GM18858 (cell line): ENCODE measurements at regions not wholly inside any gene's neighbourhood (a gene's known extent, or its start where the extent isn't known, plus 50 kb on each side); places are given as distances from the start of the nearest gene placed in this dataset.
"Not testable (repeated sequence)": the region's sequence is repeated elsewhere in the genome, so short reads cannot be mapped to it uniquely, and the experiment has no call there.

ENCODE experiments used
- ATAC-seq: cut with Tn5 transposase; IDR thresholded peaks from one replicate; pipeline ENCODE4 v1.9.1; 2021; ENCODE audit not compliant: unreplicated experiment

DNA sequence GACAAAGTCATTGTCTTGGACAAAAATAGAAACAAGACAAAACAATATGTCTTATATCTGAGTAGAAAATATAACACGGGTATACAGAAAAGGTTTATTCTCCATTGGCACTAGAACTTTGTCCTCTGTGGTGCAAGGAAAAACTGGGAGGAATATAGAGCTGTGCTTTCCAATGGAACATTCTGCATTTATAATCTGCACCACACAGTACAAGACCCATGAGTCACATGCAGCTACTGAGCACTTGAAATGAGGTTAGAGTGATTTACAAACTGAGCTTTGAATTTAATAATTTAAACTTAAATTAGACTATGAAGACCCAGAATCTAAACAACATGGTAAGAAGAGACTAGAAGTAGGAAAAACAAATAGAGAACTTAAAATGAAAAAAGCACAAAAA lies 86.1 kb downstream of the RAP2A start:
- ATAC-seq = no peak

DNA sequence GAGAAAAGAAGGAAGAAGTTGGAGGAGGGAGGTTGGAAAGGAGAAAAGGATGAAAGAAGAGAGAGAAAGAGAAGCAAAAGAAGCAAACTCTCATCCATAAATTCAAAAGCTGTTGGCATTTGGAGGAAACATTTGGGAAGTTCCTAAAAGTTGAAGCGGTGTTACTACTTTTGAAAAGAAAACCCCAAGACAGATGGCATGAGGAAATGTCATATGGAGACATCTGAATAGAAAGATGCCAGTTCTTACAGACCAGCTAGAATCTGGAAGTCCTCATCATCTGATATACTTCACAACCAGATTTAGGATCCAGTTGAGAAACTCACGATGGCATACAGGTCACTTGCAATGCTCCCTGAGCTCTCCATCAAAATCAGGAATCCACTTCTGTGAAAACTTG lies 86.9 kb downstream of the RAP2A start:
- ATAC-seq = no peak

DNA sequence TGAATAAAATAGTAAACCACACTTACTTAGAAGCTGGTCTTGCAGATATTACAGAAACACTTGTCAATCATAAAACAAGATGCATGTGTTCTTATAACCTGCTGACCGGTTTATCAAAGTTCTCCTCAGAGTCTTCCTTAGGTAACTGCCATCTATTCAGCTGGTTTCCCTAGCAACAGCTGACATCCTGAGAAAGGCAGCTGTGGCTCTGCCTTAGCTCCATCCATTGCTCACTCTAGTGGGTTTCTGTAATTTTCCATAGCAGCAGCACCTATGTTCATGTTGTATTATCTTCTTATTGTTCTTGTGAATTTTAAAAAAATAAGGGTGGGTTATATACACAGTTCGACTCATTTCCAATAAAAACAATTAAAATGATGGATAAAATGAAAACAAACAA lies 87.8 kb downstream of the RAP2A start:
- no peak for ATAC-seq

DNA sequence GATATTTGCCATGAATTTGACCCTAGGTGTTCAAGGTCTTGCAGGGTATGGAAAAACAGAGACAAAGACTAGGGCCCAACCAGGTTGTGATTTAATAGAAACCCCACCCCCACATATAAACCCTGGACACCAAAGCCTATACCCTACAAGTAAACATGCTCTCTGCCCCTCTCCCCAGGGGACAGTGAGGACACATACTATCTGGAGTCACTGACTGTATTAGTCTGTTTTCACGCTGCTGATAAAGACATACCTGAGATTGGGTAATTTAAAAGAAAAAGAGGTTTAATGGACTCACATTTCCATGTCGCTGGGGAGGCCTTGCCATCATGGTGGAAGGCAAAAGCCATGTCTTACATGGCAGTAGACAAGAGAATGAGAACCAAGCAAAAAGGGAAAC lies 88.3 kb downstream of the RAP2A start:
- ATAC-seq = no peak

DNA sequence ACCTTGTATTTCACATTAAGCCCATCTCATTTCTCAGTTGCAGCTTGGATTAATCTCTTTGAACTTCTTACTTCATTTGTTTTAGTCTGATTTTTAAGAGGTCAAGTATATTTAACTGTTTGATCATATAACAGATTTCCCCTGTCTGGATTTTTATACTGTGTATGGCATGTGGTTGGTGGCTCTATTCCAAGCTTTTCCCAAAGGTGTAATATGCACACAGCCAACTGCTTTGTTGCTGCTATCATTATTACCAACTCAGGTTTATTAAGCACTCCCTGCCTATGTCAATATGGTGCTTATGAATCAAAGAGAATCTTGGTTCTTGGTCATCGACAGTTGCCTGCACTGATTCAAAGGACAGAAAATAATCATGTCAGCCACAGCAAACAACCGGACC lies 92.6 kb downstream of the RAP2A start:
- ATAC-seq = no peak

DNA sequence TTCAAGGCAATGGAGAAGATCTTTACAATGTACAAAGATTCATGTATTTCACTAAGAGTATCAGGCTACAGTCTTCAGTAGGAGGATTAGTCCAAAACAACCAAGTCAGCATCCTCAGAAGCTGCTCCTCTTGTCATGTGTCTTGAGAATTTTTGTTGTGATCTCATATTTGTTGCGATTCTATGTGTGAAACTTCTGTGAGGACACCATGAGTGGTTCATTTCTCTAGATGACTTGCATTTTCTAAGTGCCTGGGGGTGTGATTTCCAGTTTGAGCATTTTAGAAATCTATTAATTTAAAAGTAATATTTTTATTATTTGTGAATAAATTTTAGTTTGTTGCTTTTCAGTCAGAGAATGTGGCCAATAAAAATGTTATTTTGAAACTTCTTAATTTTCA lies 94.5 kb downstream of the RAP2A start:
- no peak for ATAC-seq

DNA sequence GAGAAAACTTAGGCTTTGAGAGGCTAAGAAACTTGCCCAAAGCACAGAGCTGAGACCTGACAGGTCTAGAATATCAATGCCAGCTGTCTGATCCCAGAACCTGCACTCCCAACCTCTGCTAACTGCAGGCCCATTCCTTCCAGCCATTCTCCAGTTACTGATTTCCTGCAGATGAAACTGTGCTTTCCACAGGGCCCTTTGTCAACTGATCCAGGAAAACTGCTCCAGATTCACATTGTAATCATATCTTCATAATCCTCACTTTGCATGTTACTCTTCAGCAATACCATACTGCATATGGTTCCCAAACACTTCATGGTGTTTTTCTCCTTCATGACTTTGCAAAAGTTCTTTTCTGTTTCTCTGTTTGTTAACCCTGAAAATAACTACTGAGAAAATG lies 100.6 kb downstream of the RAP2A start:
- no peak for ATAC-seq

DNA sequence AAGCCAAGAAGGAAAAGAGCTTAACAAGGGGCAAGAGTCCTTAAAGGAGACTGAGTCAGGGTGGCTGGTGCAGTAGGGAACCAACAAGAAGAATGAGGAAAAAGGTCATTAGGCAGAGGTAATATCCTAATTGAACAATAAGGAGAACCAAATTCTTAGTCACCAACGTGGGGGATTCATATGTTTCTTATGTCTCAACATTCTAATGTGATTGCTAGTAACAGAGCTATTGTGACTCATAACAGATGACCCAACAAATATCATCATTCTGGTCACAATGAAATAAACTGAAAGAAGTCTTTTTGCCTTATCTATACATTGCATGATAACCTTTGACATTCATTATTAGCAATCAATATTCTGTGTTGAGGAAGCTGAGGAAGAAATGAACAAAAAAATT lies 101.6 kb downstream of the RAP2A start:
- no peak for ATAC-seq

DNA sequence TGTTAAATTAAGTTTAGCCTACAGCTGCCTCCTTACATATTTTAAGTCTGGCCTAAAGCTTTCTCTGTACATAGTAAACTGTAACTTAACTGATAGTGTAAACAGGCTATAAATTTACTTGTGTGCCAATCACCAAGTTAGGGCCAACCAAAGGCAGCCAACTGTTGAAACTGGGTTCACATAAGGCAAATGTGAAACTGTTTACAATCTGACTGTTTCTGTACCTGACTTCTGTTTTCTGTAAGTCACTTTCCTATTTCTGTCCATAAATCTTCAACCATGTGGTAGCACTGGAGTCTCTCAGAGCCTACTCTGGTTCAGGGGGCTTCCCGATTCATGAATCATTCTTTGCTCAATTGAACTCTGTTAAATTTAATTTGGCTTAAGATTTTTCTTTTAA lies 103.1 kb downstream of the RAP2A start:
- peak; percentile 67 for ATAC-seq

DNA sequence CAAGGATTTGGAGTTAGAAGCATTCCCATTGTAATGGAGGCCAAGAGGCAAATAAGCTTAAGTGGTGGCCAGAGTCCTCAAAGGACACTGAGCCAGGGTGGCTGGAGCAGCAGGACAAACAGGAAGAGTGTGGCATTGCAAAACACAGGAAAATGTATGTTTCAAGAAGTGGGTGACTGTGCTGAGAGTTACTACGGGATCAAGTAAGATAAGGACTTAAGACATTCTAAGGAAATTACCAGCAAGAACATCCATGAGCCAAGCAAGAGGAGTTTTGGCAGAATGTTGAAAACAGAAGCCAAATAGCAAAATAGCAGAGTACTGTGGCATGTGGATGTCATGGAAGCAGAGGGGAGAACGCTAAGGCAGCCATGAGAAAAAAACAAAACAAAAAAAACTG lies 104.2 kb downstream of the RAP2A start:
- ATAC-seq = no peak

DNA sequence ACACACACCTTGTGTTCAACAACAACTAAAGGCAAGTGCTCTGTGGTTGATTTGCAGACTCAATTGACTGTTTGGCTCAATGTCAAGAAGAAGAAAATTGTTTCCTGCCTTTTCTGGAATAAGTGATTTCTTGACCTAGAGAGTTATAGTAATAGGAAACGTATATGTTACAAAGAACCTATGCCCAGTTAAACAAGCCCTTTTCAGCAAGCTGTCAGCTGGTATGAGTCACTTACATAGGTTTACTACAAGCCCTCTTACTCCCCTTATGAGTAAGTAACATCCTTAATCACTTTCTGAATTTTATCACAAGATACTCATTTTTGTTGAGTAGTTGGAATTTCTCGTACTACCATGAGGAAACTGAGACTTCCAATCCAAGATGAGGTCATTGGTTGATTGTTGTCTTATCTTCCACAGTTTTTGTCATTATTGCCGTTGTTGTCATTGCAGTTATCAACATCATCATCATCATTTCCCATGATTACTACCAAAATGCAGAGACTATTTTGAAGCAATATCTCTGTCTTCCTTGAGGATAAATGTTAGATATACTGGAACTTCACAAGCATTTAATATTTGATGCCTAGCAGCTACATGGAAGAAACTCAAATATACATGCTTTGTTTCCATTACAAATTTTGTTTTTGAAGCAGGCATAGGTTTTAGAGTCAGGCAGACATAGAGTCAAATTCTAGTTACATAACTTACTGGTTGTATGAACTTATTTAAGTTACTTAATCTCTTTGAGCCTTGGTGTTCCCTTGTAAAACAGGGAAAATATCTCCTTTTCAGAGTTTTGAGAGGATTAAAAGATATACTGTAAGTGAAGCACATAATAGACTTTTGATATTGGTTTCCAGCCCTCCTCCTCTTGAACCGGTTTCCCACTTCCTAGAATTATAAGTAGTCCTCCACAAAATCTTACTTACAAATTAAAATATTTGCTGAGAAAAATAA lies 106.0 kb downstream of the RAP2A start:
- peak; percentile 56 for ATAC-seq

DNA sequence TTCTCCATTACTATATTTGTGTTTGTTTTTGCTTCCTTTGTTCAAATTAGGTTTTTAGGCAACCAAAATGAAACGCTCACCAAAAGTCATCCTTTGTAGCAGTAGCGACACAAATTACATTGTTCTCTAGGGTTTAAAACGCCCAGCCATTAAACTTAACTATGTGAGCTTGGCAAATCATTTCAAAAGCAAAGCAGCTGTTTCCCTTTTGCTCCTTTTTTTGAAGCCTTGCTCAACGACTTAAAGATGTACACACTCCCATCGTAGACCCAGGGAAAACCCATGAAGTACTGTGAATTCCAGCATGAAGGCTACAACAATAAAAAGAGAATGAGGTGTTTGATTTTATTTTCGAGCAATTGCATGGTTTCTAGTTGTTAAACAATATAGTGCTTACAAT lies 106.7 kb downstream of the RAP2A start:
- ATAC-seq = no peak

DNA sequence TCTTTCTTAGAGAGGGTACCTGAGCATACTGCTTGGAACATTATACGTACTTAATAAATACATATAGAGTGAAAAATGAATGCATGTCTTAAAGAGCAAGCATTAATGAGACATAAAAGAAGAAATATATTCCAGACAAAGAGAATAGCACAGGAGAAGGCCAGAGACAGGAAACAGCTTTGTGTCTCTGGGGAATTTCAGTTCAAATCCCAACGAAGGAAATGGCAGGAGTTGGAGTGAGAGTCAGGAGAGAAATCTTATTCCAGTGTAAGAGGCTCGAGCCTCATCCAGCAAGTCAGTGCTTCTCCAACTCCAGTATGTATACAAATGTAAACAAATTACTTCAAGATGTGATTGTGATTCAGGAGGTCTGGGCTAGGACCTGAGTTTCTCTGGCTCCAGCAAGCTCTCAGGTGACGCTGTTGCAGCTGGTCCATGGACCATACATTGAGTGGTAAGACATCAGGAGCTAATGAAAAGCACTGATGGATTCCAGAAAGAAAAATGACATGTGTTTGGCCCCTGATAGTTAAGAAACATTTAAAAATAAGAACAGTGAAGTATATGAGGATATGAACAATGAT lies 108.2 kb downstream of the RAP2A start:
- ATAC-seq = no peak

DNA sequence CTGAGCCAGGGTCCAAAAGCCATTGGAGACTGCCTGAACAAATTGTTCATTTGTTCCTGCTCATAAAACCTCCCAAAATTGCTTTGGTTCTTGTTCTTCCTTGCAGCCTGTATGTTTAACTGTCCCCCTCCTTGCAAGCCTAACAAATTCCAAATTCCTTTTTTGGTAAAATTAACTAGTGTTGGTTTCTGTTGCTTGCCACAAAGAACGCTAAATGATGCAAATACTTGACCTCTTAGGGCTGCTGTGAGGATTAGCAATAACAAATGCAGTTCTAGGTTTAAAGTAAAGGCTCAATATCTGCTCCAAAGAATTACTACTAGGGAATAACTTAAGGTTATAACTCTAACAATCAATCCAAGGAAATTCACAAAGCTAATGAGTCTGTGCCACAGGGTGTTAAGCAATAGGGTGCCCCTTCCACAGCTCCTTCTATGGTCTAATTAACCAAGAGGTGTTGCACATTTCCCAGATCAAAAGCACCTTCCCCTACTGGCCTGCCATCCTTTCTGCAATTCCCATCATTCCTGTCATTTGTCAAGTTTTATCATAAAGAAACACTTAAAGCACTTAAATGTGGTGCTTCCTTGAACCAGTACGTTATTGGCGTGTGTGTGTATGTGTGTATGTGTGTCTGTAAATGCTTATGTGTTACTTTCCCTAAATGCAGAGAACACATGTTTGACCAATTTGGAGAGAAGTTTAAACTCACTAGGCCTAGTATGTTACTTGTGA lies 110.2 kb downstream of the RAP2A start:
- ATAC-seq = no peak

DNA sequence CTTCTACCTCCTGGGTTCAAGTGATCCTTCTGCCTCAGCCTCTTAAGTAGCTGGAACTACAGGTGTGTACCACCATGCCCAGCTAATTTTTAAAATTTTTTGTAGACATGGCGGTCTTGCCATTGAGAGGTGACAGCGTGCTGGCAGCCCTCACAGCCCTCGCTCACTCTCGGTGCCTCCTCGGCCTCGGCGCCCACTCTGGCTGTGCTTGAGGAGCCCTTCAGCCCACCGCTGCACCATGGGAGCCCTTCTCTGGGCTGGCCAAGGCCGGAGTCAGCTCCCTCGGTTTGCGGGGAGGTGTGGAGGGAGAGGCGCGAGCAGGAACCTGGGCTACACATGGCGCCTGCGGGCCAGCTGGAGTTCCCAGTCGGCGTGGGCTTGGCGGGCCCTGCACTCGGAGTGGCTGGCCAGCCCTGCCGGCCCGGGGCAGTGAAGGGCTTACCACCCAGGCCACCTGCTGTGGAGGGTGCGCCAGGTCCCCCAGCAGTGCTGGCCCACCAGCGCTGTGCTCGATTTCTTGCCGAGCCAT lies 111.1 kb downstream of the RAP2A start:
- not testable (repeated sequence) for ATAC-seq

DNA sequence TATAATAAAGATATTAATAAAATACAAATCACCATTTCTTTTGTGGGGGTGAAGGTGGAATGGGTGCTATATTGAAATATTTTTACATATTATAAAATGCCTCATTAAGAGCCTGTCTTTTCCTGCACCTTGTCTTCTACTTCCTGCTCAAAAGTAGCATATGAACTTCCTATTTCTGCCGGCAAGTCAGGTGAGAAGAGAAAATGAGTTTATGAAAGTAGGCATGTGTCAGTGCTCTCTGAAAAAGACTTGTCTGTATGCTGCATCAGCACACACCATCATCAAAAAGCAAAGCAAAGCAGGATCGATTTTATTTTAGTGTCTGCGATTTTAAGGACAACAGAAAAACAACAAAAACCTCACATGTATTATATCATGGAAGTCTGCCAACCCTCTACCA lies 114.2 kb downstream of the RAP2A start:
- no peak for ATAC-seq

DNA sequence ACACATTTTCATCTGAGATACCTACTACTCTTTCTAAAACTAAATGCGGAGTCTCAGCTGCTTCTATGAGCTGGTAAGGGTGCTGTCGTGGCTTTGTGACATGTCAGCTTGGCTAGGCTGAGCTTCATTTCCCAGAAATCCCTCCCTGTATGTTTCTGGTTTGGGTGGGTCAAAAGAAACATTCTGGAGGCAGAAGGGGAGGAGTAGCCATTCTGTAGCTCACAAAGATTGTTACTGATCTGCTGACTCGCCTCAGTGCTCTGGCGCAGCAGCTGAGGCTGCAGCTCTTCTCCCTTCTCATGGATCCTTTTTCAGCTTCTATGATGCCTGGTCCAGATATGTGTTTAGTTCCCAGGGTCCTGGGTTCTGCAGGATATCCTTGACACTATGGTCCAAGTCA lies 114.7 kb downstream of the RAP2A start:
- ATAC-seq = no peak

DNA sequence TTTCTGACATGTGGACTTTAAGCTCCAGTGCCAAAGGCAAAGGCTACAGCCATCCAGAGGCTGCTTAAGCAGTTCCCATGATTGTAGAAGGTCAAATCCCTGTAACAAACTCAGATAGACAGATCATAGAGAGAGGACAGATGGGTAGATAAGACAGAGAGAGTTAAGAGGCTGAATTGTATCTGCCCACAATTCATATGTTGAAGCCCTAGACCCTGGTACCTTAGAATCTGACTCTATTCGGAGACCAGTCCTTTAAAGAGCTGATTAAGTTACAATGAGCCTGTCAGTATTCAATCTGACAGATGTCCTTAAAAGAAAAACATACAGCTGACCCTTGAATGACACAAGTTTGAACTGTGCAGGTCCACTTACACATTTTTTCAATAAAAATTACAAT lies 115.2 kb downstream of the RAP2A start:
- ATAC-seq = no peak

DNA sequence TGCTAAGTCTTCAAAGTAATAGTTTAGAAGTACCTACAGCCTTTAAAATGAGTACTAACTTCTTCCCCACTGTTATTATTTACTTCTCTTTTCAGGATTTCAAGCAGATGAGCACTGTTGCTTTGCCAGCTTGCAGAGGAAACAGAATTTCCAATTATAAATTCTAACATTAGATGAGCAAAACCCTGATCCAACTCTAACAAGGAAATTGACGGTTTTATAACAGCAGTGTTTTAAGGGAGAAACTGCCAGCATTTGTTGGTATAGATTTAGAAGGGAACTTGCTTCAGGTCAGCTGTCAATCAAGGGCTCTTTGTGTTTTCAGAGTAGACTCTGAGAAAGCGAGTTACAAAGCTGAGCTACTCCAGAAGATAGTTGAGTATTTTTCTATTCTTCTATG lies 120.5 kb downstream of the RAP2A start:
- ATAC-seq = no peak

DNA sequence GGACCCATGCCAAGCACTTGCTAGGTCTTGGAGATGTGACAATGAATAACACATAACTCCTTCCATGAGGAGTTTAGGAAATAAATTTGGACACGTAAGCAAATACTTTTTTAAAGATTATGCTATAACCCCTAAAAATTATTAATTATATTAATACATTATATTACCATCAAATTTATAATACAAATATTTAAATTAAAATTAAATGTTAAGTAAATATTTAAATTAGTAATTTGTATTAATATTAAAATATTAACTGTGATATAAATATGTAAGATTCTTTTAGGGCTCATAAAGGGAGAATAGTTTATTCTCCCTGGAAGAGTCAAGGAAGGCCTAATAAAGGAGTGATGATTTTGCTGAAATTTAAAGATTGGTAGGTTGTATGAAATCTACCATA lies 121.1 kb downstream of the RAP2A start:
- no peak for ATAC-seq

DNA sequence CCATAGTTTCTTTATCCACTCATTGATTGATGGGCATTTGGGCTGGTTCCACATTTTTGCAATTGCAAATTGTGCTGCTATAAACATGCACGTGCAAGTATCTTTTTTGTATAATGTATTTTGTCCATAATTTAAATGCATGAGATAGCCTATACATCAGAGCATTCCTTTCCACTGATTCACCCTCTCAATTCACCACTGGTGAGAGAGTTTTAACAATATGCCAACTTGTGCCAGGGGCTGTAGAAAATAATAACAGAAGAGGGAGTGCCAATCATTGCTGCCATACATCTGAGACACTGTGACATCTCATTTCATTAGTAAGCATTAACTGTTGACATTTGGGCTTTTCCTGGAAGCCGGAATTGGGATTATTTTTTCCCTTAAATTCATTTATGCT lies 125.1 kb downstream of the RAP2A start:
- no peak for ATAC-seq

DNA sequence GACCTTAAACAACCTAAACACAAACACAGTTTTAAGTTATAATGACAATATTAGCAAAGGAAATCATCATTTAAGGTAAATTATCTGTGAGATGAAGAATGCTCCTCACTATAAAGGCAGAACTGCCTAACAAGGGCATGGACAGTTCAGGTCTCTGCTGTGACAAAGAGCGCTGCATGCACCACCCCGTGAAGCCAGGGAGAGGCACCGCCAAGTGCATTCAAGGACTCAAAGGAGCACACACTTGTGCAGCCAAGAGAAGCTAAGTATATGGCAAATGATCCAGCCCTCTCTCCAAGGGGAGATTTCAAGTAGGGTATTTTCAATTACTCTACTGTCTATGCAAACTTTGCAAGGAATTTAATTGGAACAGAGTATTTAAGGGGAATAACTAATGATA lies 126.0 kb downstream of the RAP2A start:
- no peak for ATAC-seq
